GM19328 (cell line): ENCODE measurements at regions not wholly inside any gene's neighbourhood (a gene's known extent, or its start where the extent isn't known, plus 50 kb on each side); places are given as distances from the start of the nearest gene placed in this dataset.
"Not testable (repeated sequence)": the region's sequence is repeated elsewhere in the genome, so short reads cannot be mapped to it uniquely, and the experiment has no call there.

ENCODE experiments used
- ATAC-seq: cut with Tn5 transposase; IDR thresholded peaks from one replicate; pipeline ENCODE4 v1.9.1; 2021; ENCODE audit warnings: mild to moderate bottlenecking, moderate library complexity; ENCODE audit not compliant: unreplicated experiment

DNA sequence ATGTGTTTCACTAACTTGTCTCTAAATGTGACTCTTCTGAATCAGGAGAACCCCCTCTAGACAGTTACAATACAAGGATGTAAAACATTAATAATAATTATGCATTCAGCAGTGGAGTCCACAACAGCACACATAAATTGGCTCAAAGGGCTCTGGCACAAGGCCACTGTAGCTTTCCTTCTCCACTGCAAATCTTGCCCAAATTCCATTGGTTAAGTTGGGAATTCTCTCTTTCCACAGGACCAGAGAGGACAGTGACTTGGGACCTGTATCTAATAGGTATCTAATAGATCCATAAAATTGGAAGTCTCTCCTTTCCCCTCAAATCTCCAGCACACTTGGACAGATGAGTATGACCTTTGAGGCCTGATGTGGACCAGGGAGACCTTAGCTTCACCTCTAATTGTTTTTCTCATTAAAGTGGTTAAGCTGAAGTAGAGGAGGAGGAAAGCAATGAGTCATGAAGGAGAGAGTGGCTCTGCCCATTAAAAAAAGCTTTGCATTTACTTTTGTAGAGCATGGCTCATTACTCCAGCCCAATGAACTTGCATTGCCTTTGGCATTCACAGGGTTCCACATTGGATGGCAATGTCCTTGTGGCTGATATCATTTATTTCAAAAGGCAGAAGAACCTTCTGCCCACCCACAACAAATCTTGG lies 72.3 kb upstream of the SH3RF1 start:
- no peak for ATAC-seq

DNA sequence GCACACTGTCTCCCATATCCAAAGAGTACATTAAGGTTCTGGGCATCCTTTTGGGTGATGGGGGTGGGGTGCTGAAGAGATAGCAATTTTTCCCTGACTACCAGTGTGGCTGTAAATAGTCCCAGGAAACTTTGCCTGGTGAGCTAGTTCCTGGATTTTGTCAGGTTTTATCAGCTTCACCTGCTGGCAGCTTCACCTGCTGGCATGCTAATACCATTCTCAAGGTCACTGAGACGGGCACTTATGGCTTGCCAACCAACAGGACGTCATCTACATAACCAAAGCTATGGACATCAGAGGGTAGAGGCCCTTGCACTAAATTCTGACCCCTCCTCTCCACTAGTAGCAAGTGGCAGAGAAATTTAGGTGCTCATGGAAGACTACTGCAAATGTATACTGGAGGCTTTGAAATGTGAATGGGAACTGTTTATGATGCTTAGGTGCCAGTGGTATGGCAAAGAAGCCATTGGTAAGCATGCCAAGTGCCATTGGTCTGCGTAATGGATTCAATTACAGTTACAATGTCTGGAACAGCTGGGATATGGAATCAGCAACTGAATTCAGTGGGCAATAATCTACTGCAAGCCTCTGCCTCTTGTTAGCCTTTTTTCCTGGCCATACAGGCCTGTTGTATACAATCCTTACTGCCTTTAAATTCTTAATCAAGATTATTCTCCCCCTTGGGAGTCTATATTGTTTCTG lies 71.6 kb upstream of the SH3RF1 start:
- no peak for ATAC-seq

- peak; percentile 55 for ATAC-seq
Measured at GRCh38 chr4:169341490-169341889, 70.7 kb upstream of the SH3RF1 start.

- ATAC-seq = no peak
Measured at GRCh38 chr4:169340834-169341233, 70.1 kb upstream of the SH3RF1 start.

GRCh38 chr4:169338241-169338640 lies 67.5 kb upstream of the SH3RF1 start:
- no peak for ATAC-seq

DNA sequence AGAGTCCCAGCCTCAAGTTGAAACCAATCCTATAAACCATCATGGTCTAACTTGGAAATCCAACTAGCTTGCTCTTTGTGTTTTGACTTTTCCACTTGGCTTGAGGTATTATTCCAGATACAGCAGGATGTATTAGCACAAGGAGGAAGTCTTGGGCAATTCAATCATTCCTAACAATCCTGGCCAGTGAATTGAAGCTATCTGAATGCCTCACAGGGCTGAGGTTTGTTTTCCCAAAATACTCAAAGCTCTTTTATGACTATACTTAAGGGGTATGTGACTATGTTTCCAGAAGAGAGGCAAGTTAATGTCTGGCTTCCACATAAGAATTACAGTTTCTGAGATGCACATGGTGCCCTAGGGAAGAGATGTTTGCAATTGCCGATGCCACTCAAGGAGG lies 66.8 kb upstream of the SH3RF1 start:
- ATAC-seq = no peak

GRCh38 chr4:169335331-169335730 lies 64.6 kb upstream of the SH3RF1 start:
- no peak for ATAC-seq

GRCh38 chr4:169334335-169334734 lies 63.6 kb upstream of the SH3RF1 start:
- no peak for ATAC-seq

- ATAC-seq = no peak
Measured at GRCh38 chr4:169333265-169333664, 62.5 kb upstream of the SH3RF1 start.

DNA sequence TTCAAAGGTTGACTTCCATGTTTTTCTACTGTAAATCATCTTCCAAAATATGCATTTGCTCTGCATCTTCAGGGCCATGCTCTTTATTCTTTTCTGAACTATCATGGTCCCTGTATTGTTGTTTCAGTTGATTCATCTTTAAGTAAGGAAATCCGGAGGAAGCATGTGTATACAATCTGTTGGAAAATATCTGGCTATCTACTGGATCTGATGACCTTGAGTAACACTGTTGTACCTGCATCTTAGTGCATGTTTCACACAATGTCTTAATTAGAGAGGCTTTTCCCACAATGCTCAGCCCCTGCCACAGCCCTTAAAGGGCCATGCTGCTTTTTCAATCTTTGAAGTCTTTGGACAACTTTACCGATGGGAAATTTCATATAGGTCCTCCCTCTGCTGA lies 61.8 kb upstream of the SH3RF1 start:
- no peak for ATAC-seq

DNA sequence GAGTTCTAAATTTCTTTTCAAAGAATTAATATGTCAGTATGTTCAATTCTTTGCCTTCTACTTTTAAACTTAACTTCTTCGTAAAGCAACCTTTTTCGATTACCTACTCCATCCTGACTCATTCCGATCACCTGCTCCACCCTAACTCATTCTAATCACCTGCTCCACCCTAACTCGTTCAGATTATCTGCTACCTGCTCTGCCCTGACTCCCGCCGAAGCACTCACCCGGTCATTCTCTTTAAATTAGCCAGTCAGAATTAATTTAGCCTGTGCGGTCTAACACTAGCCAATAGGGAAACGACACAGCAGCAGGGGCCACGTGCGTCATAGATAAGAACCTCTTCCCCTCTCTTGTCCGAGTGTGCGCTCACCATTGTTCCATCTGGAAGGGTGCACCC lies 60.1 kb upstream of the SH3RF1 start:
- ATAC-seq = no peak

- ATAC-seq = no peak
Measured at GRCh38 chr4:169330095-169330494, 59.3 kb upstream of the SH3RF1 start.

GRCh38 chr4:169327951-169328350 lies 57.2 kb upstream of the SH3RF1 start:
- no peak for ATAC-seq

DNA sequence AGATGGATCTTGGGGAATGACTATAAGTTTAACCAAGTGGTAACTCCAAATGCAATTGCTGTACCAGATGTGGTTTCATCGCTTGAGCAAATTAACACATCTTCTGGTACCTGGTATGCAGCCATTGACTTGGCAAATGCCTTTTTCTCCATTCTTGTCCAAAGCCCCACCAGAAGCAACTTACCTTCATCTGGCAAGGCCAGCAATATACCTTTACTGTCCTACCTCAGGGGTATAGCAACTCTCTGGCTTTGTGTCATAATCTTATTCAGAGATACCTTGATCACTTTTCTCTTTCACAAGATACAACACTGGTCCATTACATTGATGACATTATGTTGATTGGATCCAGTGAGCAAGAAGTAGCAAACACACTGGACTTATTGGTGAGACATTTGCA lies 53.2 kb upstream of the SH3RF1 start:
- not testable (repeated sequence) for ATAC-seq

DNA sequence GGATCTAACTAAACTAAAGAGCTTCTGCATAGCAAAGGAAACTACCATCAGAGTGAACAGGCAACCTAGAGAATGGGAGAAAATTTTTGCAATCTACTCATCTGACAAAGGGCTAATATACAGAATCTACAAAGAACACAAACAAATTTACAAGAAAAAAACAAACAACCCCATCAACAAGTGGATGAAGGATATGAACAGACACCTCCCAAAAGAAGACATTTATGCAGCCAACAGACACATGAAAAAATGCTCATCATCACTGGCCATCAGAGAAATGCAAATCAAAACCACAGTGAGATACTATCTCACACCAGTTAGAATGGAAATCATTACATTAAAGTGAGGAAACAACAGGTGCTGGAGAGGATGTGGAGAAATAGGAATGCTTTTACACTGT lies 52.1 kb upstream of the SH3RF1 start:
- ATAC-seq = not testable (repeated sequence)
